ENCODE measurements at regions not wholly inside any gene's neighbourhood (a gene's known extent, or its start where the extent isn't known, plus 50 kb on each side); places are given as distances from the start of the nearest gene placed in this dataset.

- H3K9me3 ChIP-seq (ENCODE audit: control insufficient read depth in 4 of 4, low read length in 3 of 4): no peaks in the 10 kb centered on the region
- no peaks in the 10 kb centered on the region for H3K36me3 ChIP-seq (ENCODE audit: control insufficient read depth in 4 of 4, insufficient read depth in 3 of 4, low read depth in 1 of 4, low read length in 3 of 4)
- WGBS: 99% methylated on average over 1 of the region's 1 CpG
- no peak for DNase-seq (ENCODE audit: low spot score)
- H3K27me3 ChIP-seq (ENCODE audit: control insufficient read depth in 4 of 4, insufficient read depth in 4 of 4, low read length in 3 of 4): no peaks in the 10 kb centered on the region
- TF ChIP-seq JUND (IDR thresholded peaks at IDR 0.05) (no peak), NR2F2 (IDR thresholded peaks at IDR 0.05) (no peak), EGR1 (IDR thresholded peaks at IDR 0.05; ENCODE audit: low read depth in 2 of 2) (no peak), FOXA1 (IDR thresholded peaks at IDR 0.05) (no peak), GABPA (IDR thresholded peaks at IDR 0.05 in 1 of 2, conservative IDR thresholded peaks at IDR 0.05 in 1 of 2) (no peak), CTCF (IDR thresholded peaks at IDR 0.05; ENCODE audit: low read depth, low read length, missing input control) (no peak), TAF1 (conservative IDR thresholded peaks at IDR 0.05) (no peak), SP1 (IDR thresholded peaks at IDR 0.05) (no peak), FOXA2 (IDR thresholded peaks at IDR 0.05) (no peak), REST (IDR thresholded peaks at IDR 0.05) (no peak), YY1 (IDR thresholded peaks at IDR 0.05) (no peak), ATF3 (IDR thresholded peaks at IDR 0.05) (no peak), HNF4A (conservative IDR thresholded peaks at IDR 0.05) (no peak), HNF4G (IDR thresholded peaks at IDR 0.05) (no peak), RAD21 (IDR thresholded peaks at IDR 0.05) (no peak), RXRA (IDR thresholded peaks at IDR 0.05) (no peak)
- TF ChIP-seq, protein P1, sequence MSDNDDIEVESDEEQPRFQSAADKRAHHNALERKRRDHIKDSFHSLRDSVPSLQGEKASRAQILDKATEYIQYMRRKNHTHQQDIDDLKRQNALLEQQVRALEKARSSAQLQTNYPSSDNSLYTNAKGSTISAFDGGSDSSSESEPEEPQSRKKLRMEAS (IDR thresholded peaks at IDR 0.05): no peak
- TF ChIP-seq, protein P2, sequence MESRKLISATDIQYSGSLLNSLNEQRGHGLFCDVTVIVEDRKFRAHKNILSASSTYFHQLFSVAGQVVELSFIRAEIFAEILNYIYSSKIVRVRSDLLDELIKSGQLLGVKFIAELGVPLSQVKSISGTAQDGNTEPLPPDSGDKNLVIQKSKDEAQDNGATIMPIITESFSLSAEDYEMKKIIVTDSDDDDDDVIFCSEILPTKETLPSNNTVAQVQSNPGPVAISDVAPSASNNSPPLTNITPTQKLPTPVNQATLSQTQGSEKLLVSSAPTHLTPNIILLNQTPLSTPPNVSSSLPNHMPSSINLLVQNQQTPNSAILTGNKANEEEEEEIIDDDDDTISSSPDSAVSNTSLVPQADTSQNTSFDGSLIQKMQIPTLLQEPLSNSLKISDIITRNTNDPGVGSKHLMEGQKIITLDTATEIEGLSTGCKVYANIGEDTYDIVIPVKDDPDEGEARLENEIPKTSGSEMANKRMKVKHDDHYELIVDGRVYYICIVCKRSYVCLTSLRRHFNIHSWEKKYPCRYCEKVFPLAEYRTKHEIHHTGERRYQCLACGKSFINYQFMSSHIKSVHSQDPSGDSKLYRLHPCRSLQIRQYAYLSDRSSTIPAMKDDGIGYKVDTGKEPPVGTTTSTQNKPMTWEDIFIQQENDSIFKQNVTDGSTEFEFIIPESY (IDR thresholded peaks at IDR 0.05): no peak
- no peak overlapping the region for H3K9ac ChIP-seq (ENCODE audit: low read depth in 1 of 2, low read length in 2 of 2)
- peaks cover 0 to 2% (median 0%) of the 10 kb centered on the region in 4 donors for H3K4me1 ChIP-seq (ENCODE audit: control insufficient read depth in 4 of 4, insufficient read depth in 4 of 4, low read length in 3 of 4)
- no peak overlapping the region for H3K4me3 ChIP-seq (ENCODE audit: low read depth in 1 of 3, low read length in 3 of 3)
- no peak overlapping the region for H3K27ac ChIP-seq (ENCODE audit: low read depth in 1 of 2, low read length in 2 of 2)
These were observed 246.4 kb upstream of the TMEM161B start for GRCh38 chr5:88515068-88515467.
